GM19240 (cell line): ENCODE measurements at regions not wholly inside any gene's neighbourhood (a gene's known extent, or its start where the extent isn't known, plus 50 kb on each side); places are given as distances from the start of the nearest gene placed in this dataset.

Experiments used
- DNase-seq: peaks from one replicate; pipeline ENCODE4 v3.0.0; 2011; ENCODE audit warnings: low spot score; ENCODE audit not compliant: insufficient read length

- no peak for DNase-seq
Measured at GRCh38 chr19:28940751-28941500, 272.0 kb downstream of the UQCRFS1 start.

GRCh38 chr19:28939236-28939635 is 273.7 kb downstream of the UQCRFS1 start:
- no peak for DNase-seq

DNA sequence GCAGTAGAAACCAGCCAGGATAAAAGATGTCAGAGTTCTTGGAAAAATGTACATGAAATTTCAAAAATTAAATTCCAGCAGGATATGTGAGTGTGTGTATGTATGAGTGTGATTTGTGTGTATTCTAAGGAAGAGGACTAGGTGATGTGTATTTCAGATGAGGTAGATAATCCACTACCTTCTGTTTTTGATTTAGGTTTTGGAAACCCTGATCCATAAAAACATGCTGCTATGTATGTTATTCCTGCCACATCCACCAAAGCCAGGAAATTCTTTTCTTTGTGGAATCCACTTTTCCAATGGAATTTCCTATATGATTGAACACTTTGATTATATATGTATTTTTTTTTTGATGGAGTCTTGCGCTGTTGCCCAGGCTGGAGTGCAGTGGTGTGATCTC is 276.9 kb downstream of the UQCRFS1 start:
- no peak for DNase-seq

DNA sequence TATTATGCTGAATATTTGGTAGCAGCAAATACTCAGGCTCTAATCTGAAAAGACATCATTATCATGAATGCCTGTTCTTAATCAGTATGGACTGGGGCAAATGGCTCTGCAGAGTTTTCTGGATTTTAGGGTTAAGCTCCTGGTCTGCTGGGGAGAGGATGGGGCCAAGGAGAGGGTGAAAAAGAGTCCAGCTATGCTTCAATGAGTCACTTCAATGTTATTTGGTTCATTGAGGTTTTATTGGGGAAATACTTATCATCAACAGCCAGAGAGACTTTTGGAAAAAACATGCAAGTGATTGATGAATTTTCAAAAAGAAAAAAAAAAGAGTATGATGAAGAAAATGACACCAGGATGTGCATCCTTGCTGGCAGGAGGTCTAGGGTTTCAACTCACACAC is 278.3 kb downstream of the UQCRFS1 start:
- DNase-seq, result no peak

- no peak for DNase-seq
Measured at GRCh38 chr19:28933039-28933438, 279.9 kb downstream of the UQCRFS1 start.

GRCh38 chr19:28932446-28932845 is 280.5 kb downstream of the UQCRFS1 start:
- no peak for DNase-seq

DNA sequence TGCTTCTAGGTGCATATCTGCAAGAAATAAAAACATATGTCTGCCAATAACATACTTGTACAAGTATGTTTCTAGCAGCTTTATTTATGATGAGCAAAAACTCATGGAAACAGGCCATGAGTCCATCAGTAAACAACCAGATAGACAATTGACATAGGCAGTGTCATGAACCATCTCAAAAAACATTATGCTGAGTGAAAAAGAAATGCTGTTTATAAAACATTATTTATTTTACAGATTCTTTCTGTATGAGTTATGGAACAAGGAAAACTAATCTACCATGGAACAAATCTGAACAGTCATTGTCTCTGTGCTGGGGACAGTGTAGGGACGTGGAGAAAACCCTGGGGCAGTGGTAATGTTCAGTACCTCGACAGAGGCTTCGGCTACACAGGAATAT is 283.9 kb downstream of the UQCRFS1 start:
- no peak for DNase-seq

- DNase-seq, result no peak
Measured at GRCh38 chr19:28927456-28927855, 285.5 kb downstream of the UQCRFS1 start.

- no peak for DNase-seq
Measured at GRCh38 chr19:28920269-28921066, 292.5 kb downstream of the UQCRFS1 start.

DNA sequence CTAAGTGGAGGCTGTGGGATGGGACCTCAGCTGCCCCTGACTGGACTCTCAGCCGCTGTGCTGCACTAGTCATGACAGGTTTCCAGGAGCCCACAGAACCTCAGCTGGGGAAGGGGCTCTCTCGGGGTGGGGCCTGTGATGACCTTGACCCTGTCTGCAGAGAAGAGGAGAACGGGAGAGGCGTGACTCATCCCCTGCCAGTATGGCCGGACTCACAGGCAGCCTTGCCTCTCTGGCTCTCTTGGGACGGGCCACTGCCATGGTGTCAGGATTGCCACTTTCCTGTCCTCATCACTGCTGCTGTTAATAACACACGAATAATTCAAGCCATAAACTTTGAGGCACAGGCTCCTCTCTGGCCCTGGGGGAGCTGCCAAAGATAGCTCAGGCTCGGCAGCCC is 295.3 kb downstream of the UQCRFS1 start:
- no peak for DNase-seq

DNA sequence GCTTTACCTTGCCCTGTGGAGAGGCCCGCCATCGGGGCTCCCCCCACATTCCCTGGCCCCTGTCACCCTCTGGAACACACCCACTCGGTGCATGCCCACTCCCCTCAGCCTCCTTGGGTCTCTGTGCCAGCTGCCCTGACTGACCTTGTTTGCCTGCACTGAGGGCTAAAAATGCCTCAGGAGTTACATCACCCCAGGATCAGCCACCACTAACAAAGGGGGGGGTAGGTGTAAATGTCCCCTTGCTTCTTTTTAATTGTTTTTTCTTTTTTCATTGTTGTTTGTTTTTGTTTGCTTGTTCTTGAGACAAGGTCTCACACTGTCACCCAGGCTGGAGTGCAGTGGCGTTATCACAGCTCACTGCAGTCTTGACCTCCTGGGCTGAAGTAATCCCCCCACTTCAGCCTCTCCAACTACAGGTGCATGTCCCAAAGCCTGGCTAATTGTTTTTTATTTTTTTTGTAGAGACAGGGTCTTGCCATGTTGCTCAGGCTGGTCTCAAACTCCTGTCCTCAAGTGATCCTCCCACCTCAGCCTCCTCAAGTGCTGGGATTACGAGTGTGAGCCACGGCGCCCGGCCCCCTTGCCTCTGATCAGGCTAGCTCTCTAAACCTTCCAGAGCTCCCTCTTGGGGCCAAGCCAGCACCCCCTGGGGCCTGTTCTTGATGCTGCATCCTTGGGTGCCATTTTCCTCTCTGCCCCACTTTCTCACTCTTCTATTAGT is 297.1 kb downstream of the UQCRFS1 start:
- DNase-seq, result no peak

DNA sequence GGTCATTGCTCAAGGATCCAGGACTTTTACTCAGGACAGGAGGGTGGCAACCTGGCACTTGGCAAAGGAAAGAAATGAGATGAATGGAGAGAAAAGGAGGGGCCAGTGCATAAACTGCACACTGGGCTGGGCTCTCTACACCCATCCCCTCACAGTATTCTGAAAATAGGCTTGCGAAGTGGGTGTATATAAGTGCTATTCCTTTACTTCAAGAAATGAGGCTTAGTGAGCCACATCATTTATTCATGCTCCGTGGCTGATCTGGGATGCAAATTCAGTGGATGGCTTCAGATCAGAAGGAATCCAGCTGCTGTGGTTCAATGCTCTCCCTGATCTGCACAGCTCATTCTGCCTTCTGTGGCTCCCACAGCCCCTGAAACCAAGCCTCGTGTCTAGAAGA is 297.7 kb downstream of the UQCRFS1 start:
- no peak for DNase-seq

- no peak for DNase-seq
Measured at GRCh38 chr19:28914173-28914572, 298.8 kb downstream of the UQCRFS1 start.

DNA sequence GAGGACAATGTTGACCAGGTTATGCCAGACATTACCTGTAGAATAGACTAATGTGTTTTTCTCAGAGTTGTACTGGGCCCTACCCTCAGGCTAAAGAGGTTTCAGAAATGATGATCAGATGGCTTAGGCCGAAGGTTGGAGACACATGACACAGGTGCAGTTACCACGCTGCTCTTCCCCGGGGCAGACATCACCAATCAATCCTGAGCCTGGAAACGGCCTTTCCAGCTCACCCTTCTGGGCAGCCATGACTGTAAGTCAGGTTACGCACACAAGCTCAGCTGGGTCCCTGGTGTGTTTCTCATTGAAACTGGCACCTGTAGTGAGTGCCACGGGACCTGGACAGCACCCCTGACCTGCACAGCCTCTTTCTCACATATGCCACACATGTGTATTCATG is 299.3 kb downstream of the UQCRFS1 start:
- no peak for DNase-seq

DNA sequence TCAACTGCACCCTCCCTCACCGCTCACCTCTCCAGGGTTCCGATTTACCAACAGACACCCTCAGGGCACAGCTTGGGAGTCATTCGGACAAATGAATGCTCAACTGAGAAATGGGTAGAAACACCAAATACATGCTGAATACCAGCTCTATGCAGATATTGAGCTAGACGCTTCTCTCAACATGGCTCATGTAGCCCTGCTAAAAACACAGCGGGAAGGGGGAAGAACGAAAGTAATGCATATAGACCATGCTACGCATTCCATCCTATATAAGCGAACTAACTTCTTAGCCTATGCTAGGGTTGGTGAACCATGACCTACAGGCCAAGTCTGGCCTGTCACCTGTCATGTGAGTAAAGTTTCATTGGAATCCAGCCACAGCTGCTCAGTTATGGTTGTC is 304.0 kb downstream of the UQCRFS1 start:
- no peak for DNase-seq

DNA sequence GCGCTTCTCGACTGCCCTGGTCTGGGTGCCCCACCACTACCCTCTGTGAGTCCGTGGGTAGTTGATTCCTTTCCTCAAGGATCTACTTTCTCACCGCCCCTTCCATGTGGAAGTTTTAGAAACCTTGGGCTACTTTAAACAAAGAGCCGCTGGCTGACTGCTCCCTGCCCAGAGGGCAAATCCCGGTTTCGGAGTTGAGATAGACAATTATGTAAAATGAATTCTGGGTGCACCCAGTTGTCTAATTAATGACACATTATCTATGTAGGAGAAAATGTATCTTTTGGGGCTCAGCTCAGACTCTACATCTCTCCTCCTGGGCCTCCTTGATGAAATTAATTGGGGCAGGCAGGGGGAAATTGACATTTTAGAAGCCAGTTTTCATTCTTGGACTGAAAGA is 305.4 kb downstream of the UQCRFS1 start:
- DNase-seq, result no peak

- DNase-seq, result no peak
Measured at GRCh38 chr19:28905996-28906395, 307.0 kb downstream of the UQCRFS1 start.

DNA sequence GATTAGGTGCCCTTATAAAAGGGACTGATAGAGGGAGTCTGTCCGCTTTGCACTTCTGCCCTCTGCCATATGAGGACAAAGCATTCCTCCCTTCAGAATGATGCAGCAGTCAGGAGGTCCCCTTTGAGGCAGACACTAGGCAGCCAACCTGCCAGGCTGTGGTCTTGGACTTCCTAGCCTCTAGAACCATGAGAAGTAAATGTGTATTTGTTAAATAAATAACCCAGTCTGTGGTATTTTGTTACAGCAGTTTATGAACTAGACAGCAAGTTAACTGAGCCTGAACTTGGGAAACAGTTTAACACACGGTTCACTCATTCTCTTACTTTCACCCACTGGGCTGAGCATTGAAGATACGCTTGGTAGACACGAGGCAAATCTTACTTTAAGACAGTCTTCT is 313.2 kb downstream of the UQCRFS1 start:
- DNase-seq, result no peak

GRCh38 chr19:28898249-28898648 is 314.7 kb downstream of the UQCRFS1 start:
- no peak for DNase-seq

DNA sequence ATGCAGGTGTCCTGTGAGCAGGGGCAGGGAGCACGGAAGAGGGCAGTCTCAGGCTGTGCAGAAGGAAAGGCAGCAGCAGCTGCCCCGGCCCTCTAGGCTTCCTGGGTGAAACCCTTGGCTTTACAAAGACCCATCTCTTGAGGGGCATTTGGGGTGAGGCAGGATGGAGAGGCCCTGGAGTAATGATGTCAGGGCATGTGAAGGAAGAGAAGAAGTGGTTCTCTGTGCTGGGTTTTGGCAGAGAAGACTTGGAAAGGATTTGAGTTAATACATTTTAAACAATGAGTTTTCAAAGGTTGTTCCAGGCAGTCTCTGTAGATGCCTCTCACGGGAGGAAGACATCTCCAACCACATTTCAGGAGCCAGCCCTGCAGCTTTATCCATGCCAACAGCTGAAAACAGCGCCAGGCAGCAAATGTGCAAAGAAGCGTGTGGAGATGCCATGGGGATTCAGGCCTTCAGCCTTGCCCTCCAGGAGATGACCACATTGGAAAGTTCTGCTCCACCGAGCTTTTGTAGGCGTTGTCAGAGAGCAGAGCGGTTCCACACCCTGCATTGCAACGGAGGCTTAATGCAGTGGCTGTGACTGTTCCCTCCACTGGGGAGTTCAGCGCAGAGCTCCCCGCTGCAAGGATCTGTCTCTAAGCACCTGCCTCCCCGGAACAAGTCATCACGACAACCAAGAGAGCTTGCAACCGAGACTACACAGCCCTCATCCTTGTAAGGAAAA is 322.8 kb downstream of the UQCRFS1 start:
- DNase-seq, result no peak

GRCh38 chr19:28887920-28888618 is 324.9 kb downstream of the UQCRFS1 start:
- DNase-seq, result no peak
